ENCODE measurements at regions not wholly inside any gene's neighbourhood (a gene's known extent, or its start where the extent isn't known, plus 50 kb on each side); places are given as distances from the start of the nearest gene placed in this dataset.
"Not testable (repeated sequence)": the region's sequence is repeated elsewhere in the genome, so short reads cannot be mapped to it uniquely, and the experiment has no call there.

DNA sequence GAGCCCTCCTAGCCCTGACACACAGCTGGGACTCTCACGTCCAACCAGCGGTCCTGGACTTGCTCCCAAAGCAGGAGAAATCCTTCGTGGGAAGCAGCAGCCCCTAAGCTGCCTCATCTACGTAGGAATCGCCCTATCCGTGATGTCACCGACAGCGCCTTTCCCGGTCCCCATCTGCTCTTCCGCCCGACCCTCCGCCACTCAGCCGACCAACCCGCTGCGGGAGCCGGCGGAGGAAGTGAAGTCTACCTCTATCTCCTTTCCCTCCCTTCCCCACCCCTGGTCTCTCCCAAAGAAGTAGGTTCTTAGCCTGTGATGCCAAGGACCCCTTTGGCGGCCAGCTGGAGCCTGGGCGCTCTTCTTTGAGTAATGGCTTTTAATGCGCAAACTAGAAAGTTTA lies 272.1 kb downstream of the FAM72C start:
- no peak for DNase-seq (ENCODE audit: low spot score)

- peak; percentile 12 for DNase-seq (ENCODE audit: low spot score)
Observed at GRCh38 chr1:143699115-143699514, 272.7 kb downstream of the FAM72C start.

- peak; percentile 56 for DNase-seq (ENCODE audit: low spot score)
Observed at GRCh38 chr1:143698016-143698415, 273.8 kb downstream of the FAM72C start.

GRCh38 chr1:143694085-143694484 lies 277.7 kb downstream of the FAM72C start:
- DNase-seq (ENCODE audit: low spot score): no peak

DNA sequence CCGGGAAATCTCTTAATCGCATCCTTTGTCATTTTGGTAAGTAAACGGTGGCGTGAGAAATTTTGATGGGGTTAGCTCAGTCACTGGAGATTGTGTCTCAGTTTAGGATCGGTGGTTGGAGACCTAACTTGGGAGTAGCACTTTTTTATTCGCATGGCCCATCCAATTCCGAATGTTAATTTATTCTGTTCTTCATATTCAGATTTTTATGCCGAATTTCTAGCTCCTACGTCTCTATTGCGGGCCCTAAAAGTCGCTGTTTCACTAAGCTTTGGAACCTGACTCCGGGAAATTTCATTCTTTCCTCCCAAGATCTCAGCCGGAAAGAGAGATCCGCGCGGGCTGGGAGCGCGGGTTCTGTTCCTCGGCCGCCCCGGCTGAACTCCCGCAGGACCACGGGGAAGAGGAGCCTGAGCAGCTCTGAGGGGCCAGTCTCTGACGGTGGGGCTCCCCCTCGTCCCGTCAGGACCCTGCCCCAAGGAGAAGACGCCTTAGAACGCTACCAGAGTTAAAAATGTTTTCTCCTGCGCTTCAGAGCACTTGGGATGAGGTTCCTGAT lies 279.7 kb downstream of the FAM72C start:
- DNase-seq (ENCODE audit: low spot score): no peak

- DNase-seq (ENCODE audit: low spot score): peak; percentile 48
Observed at GRCh38 chr1:143691400-143691891, 280.3 kb downstream of the FAM72C start.

DNA sequence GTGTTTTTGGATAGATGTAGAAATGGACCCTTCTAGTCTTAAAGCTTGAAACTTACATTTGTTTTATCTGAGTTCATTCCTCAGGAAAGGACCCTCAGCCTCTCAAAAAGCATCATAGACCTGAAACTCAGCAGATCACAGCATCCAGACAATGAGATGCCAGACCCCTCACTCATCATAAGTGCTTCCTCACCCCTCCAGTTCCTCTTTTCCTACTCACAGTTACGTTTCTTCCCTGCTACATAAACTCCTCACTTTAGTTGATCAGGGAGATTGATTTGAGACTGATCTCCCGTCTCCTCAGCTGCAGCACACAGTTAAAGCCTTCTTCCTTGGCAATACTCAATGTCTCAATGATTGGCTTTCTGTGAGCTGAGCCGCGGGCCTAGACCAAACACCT lies 282.0 kb downstream of the FAM72C start:
- DNase-seq (ENCODE audit: low spot score): no peak

DNA sequence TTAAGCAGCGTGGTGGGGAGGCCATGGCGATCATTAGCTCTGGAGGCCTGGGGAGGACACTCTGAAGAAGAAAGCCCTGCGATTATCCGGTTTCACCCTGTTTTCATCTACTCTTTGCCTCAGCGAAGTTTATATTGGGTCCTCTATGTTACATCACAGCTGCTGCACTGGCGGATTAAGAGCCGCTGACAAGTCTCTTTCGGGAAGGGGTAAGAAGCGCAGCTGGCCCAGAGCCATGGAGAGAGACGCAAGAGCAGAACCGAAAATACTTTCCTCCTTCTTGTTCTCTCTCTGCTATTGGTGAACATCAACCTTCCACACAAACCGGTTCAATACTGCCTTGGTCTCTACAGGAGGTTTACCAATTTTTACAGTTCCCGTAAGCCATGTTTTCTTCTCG lies 291.5 kb downstream of the FAM72C start:
- DNase-seq (ENCODE audit: low spot score): no peak

DNA sequence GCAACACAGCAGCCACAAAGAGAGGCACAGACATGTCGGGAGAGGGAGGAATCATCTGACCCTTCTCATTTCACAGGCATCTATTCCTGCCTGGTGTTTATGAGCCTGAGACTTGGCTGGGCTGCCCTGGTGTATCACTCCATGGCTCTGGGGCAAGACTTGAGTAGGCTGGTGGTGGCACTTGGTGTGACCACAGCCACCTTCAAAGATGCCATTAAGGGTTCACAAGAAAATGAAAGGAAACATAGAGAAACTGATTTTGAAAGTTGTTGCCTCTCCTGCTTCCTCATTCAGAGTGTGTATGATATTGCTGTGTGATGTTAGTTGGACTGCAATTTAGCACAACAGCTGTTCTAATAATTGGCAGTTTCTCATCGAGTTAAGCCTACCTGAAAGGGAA lies 298.8 kb downstream of the FAM72C start:
- no peak for DNase-seq (ENCODE audit: low spot score)

DNA sequence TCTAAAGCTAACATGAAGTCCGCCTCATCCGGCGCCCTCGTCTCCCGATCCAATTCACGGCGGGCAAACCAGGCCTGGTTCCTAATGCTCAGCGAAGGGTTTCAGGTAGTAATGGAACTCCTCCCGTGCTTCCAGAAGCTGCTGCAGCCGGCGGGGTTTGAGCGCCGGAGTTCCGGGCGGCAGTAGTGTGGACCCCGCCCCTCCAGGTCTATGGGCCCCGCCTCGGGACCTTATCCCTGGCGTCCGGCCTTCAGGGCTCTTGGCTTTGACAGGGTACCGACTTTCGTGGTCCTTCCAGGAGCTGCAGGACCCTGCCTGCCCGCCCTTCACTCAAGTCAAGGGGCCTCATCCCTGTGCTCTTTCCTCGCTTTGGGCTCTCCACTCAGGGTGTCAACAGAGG lies 304.1 kb downstream of the FAM72C start:
- DNase-seq (ENCODE audit: low spot score): no peak

DNA sequence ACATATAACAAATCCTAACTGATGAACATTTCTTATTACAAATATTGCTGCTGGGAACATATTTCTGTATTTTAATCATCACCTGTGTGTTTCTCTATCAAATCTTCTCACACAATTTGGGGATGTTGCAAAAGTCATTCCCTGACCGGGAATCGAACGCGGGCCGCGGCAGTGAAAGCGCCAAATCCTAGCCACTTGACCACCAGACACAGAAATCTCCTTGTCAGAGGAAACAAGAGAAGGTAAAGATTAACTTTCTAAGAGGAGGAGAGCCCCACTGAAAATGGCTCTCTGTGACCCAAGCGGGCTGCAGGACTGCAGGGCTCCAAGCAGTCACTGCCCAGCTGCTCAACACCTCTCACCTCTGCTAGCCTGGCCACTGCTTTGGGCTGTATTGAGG lies 304.9 kb downstream of the FAM72C start:
- DNase-seq (ENCODE audit: low spot score): no peak

GRCh38 chr1:143665606-143666005 lies 306.2 kb downstream of the FAM72C start:
- DNase-seq (ENCODE audit: low spot score): no peak

- DNase-seq (ENCODE audit: low spot score): not testable (repeated sequence)
Observed at GRCh38 chr1:143663056-143663455, 308.7 kb downstream of the FAM72C start.

DNA sequence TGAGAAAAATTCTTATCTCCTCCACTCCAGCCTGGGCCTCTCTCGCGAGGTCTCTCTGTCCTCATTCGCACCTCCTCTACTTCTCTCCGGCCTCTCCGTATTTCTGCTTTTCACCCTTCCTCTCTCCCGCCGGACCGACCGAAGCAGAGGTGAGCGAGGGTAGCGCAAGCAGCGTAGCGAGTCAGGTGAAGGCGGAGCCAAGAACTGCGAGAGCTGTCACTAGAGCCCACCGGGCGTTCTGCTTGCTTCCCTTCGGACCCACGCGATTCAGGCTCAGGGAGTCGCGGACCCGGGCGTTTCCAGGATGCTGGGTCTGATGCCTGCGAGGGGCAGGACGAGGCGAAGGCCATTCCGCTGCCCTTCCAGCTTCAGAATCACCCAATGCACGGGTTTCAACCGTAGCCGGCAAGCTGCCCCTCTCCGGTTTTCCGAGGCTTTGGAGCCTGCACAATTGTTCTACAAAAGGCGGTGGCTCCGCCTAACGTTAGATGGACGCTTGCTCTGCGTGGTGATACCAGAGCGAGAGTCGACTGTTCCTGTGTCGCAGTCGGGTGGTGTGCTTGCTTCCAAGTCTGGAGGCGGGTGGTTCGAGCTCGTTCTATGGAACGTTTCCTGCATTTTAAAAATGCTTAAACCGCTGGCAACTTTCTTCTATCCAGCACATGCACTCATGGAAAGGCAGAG lies 310.2 kb downstream of the FAM72C start:
- DNase-seq (ENCODE audit: low spot score): no peak

- no peak for DNase-seq (ENCODE audit: low spot score)
Observed at GRCh38 chr1:143660354-143660941, 311.3 kb downstream of the FAM72C start.

GRCh38 chr1:143653429-143653802 lies 318.4 kb downstream of the FAM72C start:
- no peak for DNase-seq (ENCODE audit: low spot score)

GRCh38 chr1:143652744-143653428 lies 318.9 kb downstream of the FAM72C start:
- DNase-seq (ENCODE audit: low spot score): no peak

GRCh38 chr1:143652187-143652586 lies 319.6 kb downstream of the FAM72C start:
- DNase-seq (ENCODE audit: low spot score): no peak

GRCh38 chr1:143651350-143651992 lies 320.3 kb downstream of the FAM72C start:
- DNase-seq (ENCODE audit: low spot score): no peak

GRCh38 chr1:143644035-143644434 lies 327.8 kb downstream of the FAM72C start:
- not testable (repeated sequence) for DNase-seq (ENCODE audit: low spot score)

- no peak for DNase-seq (ENCODE audit: low spot score)
Observed at GRCh38 chr1:143643148-143643885, 328.5 kb downstream of the FAM72C start.

DNA sequence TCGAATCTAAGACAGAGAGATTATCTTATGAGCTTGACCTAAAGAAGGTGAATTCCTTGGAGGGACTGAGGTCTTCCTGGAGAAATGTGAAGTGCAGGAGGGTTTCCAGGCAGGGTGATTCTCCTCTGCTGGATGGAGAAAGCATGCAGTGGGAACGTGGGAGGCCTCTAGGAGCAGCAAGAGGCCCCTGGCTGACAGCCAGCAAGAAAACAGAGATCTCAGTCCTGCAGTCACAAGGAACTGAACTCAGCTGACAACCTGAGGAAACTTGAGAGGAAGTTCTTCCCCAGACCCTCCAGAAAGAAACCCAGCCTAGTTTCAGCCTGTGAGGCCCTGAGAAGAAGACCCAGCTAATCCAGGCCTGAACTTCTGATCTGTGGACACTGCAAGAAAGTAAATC lies 345.9 kb downstream of the FAM72C start:
- DNase-seq (ENCODE audit: low spot score): no peak

Data from cerebellar cortex (tissue), 1 donor.